GM18519 (cell line): ENCODE measurements at regions not wholly inside any gene's neighbourhood (a gene's known extent, or its start where the extent isn't known, plus 50 kb on each side); places are given as distances from the start of the nearest gene placed in this dataset.
"Not testable (repeated sequence)": the region's sequence is repeated elsewhere in the genome, so short reads cannot be mapped to it uniquely, and the experiment has no call there.

Source experiments
- ATAC-seq: cut with Tn5 transposase; IDR thresholded peaks from one replicate; pipeline ENCODE4 v1.9.1; 2021; ENCODE audit warnings: mild to moderate bottlenecking, moderate library complexity; ENCODE audit not compliant: unreplicated experiment, low FRiP score

DNA sequence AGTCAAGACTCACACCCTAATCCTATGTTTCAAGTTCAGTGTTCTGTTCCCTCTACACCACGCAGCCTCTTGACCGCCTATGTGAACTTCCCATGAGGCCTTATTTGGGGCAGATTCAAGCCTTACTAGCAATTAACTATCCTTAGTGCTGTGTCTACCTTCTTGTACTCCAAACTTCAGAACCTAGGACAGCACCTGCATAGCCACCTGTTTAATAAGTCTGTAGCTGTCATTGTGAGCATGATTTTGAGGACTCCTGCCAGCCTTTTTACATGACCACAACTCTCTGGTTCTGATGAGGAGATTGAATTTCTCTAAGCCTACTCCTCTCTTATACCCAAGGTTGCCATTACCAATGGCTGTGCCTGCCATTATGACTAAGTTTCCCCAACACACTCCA lies 50.8 kb upstream of the PCSK1 start:
- ATAC-seq, result no peak

DNA sequence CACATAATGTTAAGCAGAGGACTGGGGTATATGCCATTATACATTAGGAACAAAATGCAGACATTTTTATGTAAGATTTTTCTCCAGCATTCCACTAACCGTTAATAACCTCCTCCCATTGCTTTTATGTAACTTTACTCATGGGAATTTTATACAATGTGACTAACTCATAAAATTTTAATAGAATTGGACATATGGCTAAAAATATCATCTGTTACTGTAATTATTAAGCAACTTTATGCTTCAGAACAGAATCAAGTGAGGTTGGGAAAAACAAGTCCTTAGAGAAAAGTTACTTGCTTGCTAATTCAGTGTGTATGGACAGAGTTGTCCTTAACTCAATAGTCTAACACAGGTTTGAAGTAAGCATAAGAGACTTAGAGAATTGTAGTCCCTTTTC lies 54.8 kb upstream of the PCSK1 start:
- no peak for ATAC-seq

DNA sequence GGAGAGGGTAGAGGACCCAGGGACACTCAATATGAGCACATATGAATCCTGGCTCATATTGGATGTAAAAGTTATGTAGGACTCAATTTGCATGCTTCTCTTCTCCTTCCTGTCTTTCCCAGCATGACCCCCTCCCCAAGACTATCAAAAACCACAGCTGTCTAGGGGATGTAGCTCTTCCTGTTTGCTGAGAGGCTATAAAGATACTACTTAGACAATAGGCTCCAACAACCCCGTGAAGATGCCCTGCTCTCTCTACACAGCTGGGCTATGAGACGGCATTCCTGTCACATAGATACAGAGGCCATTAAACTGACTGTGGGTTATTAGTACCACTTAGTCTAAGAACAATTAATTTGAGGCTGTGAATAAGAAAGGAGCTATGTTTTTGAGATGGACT lies 56.5 kb upstream of the PCSK1 start:
- no peak for ATAC-seq

DNA sequence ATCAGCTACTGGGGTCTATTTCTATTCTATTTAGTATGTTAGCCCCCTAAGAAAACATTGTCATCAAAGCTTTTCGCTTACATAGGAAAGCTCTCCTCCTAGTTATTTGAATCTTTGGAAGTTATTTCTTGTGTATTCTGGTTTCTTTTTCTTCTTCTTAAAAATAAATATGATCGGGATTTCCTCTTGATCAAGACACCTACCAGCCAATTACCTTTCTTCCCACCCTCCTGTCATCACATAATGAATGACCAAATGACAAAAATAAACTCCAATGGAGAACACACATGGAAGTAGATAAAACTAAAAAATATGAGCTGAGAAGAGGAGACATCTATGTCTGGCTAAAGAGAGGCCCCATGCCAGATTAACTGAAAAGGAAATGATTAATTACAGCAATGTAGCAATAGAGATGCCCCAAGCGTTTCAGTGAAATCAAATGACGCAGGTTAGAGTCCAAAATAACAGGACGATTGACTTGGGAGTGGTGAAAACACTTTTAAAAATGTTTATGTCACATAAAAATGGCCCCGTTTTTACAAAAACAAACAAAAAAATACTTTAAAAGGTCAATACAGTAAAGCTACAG lies 59.5 kb upstream of the PCSK1 start:
- ATAC-seq, result no peak

DNA sequence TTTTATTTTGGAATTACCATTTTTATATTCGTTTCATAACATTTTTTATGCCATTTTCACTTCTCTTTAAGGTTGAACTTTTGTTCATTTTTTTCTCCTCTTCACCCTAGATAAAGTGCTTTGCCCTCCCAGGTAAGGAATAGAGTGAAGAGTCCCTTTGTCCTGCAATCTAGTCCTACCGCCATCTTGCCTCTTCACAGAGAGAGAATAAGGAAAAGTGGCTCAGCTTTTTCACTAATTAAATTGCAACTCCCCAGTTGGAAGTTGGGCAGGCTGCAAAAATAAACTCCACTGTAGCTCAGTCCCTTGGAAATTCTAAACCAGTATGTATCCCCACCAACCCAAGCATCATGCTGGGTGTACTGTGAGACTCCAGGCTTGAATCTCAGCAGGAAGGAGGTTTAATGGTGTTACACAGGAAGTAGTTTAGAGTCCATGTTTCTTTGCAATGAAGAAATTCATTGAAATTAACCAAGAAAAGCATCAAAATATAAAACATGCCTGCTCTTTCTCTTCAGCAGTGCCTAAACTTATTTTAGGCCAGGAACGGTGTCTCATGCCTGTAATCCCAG lies 60.3 kb upstream of the PCSK1 start:
- ATAC-seq, result no peak

DNA sequence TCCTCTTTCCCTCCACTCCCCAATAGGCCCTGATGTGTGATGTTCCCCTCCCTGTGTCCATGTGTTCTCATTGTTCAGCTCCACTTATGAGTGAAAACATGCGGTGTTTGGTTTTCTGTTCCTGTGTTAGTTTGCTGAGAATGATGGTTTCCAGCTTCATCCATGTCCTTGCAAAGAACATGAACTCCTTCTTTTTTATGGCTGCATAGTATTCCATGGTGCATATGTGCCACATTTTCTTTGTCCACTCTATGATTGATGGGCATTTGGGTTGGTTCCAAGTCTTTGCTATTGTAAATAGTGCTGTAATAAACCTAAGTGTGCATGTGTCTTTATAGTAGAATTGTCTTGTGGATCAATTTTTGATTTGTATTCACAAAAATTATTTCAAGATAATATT lies 62.4 kb upstream of the PCSK1 start:
- not testable (repeated sequence) for ATAC-seq

DNA sequence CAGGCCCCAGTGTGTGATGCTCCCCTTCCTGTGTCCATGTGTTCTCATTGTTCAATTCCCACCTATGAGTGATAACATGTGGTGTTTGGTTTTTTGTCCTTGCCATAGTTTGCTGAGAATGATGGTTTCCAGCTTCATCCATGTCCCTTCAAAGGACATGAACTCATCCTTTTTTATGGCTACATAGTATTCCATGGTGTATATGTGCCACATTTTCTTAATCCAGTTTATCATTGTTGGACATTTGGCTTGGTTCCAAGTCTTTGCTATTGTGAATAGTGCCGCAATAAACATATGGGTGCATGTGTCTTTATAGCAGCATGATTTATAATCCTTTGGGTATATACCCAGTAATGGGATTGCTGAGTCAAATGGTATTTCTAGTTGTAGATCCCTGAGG lies 64.0 kb upstream of the PCSK1 start:
- not testable (repeated sequence) for ATAC-seq

DNA sequence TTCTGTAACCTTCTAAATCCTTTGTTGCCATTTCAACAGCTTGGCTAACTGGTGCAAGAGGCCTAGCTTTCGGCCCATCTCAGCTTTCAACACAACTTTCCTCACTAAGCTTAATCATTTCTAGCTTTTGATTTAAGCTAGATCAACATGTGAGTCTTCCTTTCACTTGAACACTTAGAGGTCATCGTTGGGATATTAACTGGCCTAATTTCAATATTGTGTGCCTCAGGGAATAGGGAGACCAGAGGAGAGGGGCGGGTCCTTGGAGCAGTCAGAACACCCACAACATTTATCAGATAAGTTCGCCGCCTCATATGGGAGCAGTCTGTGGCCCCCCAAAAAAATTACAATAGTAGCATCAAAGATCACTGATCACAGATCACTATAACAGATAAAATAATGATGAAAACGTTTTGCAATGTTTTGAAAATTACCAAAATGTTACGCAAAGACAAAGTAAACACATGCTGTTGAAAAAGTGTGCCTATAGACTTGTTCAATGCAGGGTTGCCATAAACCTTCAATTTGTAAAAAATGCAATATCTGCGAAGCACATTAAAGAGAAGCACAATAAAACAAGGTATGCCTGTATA lies 66.8 kb upstream of the PCSK1 start:
- no peak for ATAC-seq

DNA sequence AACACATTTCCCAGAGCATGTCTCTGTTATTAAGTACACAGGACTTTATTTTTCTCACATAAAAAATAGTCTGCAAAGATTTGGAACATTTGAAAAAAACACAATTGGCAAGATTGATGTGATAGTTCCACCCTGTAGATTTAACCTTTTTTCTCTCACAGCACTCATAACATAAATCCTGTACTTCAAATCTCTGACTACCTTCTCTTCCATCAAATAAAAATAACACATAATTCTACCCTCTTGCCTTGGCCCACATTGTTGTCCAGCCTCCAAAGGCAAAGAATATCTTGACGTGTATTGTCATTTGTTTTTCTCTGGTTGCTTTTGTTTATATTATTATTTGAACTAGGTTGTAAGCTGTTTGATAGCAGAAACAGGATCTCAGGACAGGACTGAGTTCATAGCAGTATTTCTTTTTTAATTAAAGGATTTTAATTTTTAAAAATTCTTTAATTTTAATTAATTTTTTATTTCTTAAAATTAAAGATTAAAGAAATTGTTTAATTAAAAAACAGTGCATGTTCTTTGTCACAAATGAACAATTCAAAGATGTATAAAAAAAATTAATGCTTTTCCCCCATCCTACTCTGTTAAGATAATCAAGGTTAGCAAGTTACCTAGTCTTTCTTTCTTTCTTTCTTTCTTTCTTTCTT lies 69.1 kb upstream of the PCSK1 start:
- ATAC-seq, result no peak

DNA sequence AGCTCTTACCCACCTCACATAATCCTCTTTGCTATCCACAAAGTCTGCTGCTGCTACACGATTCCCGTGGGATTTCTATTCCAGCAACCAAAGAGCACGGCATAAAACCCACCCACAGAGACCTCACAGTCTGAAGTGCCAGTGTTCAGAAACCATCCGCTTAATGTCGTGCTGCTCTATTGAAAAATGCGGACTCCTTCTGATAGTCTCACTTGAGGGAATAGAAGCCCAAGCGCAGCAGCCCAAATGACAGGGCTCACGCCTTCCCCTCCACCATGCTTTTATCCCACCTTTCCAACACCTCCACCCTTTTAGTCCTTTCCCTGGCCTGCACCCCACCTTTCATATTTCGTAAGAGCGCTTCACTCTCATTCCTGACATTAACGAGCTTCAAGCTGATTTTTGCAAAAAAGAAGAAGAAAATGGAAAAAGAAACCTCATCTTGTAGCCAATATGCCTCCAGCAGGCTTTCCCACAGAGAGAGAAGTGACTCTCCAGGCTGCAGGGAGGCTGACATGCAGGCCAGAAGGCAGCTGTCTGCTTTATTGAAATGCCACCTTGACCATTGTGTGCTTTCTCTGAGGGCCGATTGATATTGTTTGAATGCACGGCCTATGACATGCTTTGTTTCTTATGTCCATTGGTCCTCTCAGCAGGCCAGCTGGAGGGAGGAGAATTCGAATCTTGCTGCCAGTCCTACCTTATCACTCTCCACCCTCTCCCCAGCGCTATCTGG lies 70.6 kb upstream of the PCSK1 start:
- no peak for ATAC-seq

DNA sequence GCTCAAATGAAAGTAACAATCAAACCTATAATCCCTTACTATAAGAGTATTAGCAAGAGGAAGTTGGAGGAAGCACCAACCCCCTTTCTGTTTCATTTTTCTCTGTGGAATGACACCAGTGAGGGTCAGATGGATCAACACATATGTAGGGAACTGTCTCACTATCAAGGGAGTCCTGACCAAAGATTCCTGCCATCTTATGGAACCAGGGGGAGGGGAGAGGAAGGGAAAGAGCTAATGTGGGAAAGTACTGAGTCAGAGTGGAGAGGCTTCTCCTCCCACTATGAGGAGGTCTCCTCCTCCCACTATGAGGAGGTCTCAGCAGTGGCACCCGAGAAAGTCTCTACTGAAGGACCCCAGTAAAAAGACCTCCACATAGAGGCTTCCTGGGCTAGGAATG lies 73.3 kb upstream of the PCSK1 start:
- ATAC-seq, result no peak

DNA sequence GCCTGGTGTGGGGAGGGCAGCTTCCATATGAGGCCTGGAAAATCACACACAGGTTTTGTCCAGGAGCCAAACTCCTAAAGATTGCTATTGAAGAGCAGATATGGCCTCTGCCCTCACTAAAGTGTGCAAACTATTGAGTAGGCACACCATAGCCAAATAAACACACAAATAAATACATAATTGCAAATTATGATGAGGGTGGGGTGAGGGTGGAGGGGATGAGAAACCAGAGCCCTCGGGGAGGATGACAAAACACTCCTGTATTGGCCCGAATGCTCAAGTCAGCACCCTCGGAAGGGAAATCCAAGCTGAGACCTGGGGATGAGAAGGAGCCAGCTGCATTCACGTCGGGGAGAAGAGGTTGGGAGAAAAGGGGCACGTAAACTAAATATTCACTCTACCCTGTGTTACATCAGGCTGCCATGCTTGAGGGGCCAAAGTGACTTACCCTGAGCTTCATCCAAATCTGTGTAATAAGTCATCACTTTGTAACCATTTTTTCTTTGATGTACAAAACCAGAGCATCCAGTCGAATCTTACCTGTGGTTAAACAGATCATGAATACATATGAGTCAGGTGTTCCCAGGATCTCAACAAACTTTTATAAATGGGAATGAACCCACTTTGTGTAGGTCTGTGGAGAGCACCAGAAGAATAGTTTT lies 73.9 kb upstream of the PCSK1 start:
- ATAC-seq, result no peak

DNA sequence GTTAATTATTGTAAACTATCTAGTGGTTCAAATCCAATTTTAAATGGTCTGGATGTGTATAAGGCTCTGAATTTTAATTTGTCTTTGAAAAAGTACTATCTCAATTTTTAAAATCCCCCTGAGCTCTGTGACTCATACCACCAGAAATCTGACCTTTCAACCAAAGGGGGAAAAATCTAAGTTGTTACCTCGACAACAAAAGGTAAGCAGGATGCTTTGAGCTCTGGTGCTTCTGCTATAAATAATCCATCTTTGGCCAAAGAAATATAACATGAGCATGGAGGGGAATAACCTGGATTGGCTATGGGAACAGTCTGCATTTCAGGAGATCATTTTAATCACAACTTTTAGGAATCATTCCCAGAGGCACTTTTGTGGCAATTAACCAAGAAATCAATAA lies 76.3 kb upstream of the PCSK1 start:
- no peak for ATAC-seq

DNA sequence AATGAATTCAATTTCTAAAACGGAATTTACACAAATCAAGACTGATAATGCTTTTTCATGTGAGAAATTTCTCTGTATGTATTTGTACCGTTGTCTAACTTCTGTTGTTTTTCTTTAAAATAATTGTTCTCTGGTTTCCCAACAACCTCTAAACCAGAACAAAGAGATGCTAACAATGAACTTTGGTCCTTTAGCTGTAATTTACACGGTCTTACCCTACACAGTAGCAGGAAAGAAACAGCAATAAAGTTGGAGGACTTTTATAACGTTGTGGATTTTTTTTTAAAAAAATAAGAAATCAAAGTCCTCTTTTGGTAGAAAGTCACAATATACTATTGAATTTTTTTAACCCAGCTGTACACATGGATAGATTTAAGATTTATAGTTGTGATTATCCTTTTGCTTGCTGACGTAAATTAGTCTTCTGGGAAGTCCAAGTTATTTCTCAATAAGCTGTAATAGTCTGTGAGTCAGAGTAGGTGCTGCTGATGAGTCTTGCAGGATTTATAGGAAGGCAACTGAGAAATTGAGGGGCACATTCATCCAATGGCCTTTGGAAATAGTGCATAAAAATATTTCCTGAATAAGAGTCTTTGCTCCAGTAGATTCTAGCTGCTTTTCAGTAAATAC lies 76.8 kb upstream of the PCSK1 start:
- ATAC-seq, result no peak

DNA sequence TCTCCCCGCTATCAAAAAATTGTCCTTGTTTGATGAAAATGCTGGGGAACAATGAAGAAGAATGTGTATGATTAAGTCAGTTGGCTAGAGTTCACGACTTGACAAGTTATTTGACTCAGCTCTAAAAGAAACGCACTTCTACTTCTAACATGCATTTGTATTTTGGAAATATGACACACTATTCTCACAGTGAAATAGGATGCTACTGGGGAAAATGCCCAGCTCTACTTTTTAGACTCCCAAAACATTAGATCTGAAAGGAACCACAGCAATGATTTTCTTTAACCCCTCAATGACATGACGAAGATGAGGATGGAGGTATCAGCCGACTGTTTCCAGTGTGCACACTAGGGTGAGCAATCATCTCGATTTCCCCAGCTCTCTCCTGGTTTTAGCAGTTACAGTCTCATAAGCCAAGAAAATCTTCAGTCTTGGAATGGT lies 83.6 kb upstream of the PCSK1 start:
- ATAC-seq, result no peak

DNA sequence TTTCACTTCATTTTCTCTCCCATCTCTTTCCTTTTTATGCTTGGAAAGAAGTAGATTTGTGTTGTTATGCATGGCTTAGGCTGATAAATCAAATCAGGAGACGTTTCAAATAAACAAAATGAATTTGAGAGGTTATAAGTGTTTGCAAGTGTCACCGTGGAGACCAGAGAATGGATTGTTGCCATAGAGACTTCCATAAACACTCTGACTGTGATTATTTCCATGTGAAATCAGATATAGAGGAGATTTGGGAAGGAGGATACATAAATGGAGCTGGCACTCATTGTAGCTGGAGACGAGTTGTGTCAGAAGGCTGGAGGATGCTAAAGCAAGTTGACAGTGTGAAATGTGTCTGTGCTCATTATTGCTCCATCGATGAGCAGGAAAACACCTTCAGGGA lies 84.2 kb upstream of the PCSK1 start:
- no peak for ATAC-seq

DNA sequence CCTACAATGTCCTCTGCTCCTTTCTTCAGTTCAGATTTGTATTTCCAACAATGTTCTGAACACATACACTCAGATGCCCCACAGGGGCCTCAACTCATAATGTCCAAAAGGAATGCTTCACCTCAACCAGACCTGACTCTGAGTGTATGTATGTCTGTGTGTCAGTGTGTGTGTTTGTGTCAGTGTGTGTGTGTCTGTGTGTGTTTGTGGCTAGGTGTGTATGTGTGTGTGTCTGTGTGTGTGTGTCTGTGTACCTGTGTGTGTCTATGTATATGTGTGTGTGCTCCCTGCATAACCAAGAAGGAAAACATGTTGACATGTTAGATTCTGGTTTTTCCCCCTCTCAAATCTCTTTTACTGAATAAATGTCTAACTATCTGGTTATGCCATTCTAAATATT lies 87.3 kb upstream of the PCSK1 start:
- ATAC-seq, result no peak

DNA sequence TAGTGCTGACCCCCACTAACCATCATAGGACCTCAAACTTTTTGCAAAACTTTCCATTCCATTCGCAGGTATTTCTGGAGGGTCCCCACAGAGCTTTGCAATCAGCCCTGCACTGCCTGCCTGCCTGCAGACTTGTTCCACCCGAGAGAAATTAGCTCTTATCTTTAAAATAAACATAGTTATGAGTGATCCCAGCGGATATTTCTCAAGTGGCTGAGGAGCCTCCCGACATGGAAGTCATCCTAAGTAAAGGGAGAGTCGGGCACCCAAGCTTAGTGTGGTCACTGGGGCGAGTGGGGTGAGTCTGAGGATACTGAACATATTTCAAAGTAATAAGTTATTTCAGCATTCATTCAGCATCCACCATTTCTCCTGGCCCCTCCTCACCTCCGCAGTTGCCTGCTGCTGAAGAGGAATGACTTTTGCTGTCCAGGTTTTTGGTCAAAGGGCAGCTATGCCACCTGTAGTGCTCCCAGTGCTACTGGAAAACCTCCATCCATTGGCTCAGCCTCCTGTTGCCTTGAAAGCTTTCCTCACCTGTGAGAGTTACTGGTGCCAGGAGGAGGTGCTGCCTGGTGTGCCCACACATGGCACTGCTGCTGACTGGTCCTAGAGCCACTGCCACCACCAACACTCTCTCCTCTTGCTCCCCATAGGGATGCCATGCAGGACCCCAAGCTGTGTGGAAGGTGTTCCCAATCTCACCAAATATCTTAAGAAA lies 89.7 kb upstream of the PCSK1 start:
- ATAC-seq, result no peak

DNA sequence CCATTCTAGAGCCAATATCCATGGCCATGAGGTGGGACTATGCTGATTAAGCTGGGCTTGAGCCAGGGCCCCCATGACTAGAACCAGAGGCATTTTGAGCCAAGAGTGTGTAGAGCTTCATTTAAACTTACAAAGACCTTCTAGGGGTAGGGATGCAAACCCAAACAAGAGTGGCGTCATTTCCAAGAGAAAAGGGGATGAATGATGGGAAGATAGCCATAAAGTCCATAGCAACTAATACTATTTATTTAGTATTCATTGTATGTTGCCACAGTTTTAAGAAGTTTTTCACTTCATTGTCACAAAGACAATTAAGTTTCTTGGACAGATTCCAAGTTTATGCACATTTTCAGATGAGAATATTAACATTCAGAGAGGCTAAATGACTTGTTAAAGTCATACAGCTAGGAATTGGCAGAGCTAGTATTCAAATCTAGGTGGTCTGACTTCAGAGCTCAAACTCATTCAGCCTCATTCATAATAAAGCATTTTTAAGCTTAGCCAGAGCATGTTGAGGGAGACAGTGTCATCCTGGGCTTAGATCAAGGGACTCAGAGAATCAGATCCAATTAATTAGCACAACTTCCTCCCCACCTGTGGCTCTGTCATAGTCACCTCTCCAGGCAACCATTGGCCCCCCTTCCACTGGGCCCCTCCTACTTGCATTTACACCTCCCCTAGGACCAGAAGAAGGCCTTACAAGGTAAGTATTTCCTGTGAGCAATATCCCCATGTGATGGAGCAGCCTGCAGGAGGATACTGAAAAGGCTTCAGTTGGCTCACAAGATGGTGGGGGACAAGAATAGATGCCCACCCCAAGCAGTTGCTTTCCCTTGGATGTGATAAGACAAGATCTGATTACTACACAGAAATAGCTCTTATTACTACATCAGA lies 95.0 kb upstream of the PCSK1 start:
- ATAC-seq, result no peak
